NCI-H2029 treated with DMSO at 0.1 percent for 48 hours (cell line): ENCODE measurements at regions not wholly inside any gene's neighbourhood (a gene's known extent, or its start where the extent isn't known, plus 50 kb on each side); places are given as distances from the start of the nearest gene placed in this dataset.
"Not testable (repeated sequence)": the region's sequence is repeated elsewhere in the genome, so short reads cannot be mapped to it uniquely, and the experiment has no call there.

ENCODE experiments used
- DNase-seq: peaks from one replicate; lab custom pipeline; 2025; lab: John Stamatoyannopoulos, UW

DNA sequence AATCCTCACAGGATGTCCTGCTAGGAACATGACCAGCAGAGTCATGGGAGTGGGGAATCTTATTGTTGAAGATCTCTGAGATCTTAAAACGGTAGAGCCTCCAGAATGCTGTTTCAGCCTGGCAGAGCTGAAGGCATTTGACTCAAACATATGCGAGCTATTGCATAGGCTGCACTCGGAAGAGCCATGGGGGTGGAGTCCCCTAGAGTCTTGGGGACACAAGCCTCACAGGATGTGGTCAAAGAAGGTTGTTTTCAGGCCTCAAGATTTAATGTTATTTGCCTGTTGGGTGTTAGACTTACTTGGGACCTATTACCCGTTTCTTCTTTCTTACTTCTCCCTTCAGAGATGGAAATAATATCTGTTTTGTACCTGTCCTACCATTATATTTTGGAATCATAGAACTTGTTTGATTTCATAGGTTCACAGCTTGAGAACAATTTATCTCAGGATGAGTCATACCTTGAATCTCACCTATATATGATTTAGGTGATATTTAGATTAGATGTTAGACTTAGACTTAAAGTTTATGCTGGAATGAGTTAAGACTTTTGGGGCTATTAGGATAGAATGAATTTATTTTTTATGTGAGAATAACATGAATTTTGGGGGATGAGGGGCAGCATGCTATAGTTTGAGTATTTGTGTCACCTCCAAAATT lies 172.2 kb upstream of the ATP2B1 start:
- DNase-seq, result no peak

DNA sequence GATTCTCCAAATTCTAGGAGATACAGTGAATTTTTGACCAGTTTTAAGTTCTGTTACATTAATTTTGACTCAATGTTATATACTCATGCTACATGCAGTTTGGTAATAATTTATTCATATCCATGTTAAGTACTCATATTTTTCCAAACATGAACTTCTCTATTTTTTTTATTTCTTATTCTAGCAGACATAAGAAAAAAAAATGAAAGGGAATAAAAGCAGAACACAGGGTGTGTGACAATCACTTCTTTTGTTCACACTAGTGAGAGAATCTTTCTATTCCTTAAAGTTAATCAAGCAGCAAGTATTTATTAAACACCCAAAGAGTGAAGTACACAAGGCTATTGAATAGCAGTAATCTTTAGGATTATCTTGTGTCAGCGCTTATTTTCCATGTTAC lies 171.1 kb upstream of the ATP2B1 start:
- DNase-seq, result no peak

DNA sequence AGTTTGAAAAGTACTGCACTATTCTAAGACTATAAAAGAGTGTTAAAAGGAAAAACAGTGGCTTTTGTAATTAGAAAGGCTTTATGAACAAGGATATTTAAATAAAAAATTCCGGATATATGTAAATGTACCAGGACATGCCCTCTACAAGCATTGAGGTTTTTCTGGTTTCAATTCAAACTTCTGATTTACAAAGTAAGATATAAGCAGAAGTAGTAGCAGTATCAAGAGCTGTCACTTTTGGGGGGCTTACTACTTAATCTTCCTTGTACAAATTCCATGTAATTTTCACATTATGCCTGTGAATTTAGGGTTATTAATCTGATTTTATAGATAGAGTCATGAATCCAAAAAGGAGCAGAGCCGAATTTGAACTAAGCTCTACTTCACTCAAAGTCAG lies 170.3 kb upstream of the ATP2B1 start:
- no peak for DNase-seq

DNA sequence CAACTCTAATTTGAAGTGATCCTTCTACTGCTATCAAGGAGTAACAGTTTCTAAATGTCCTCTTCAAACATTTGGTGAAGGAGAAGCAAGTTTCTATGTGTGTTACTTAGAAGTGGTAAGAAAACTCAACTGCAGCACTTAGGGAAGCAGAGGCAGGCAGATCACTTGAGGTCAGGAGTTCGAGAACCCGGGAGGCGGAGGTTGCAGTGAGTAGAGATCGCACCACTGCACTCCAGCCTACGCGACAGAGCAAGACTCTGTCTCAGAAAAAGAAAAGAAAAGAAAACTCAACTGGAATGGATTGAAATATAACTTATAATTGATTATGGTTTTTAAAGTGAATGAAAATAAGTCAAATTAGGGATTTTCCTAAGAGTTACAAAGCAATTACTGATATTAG lies 169.7 kb upstream of the ATP2B1 start:
- no peak for DNase-seq

DNA sequence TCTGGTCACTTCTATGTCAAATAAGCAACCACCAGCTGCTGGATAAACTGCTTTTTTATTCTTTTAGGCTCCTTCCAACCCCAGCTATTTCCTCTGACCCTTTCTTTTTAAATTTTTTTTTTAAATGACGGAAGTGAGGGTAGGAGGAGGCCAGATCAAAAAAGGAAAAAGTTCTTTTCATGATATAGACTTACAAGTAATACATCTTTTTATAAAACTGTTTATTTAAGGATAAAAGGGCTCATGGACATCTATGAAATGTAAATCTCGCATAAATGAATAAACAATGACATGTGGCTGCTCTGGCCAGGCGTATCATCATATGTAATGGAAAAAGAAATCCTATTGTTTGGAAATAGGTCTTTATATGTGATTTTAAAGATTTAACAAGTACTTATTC lies 169.0 kb upstream of the ATP2B1 start:
- DNase-seq, result no peak

DNA sequence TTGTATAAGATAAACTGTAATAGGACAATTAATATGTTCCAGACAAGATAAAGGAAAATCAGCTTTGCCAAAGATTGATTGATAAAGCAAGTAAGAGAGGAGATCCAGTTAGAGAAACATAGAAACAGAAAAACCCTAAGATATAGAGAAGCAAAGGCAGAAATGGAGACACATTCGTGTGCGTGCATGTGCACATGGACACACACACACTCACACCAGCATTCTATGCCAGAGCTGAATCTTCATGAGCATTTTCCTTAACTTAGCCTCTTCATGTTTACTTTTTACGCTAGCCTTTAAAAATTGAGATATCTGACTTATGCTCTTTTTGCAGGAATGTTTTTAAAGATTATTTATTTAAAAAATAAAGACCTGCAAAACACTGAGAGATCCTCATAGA lies 168.5 kb upstream of the ATP2B1 start:
- no peak for DNase-seq

DNA sequence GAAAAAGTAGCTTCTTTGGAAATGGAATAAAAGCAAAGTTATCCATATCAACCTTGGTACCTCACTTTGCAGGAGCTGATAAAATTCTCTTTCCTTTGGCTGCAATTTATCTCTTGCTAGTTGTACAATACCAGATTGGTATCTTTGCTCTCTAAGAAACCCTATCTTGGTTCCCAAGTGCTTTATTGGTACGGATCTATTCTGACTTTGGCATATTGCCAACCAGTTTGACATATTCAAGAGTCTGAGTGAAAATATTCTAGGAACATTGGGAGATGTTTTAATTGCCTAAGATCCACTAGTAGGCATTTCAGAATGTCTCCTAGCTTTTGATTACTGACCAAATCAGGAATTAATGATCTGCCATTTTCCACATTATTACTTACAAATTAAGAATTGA lies 167.2 kb upstream of the ATP2B1 start:
- DNase-seq, result no peak

DNA sequence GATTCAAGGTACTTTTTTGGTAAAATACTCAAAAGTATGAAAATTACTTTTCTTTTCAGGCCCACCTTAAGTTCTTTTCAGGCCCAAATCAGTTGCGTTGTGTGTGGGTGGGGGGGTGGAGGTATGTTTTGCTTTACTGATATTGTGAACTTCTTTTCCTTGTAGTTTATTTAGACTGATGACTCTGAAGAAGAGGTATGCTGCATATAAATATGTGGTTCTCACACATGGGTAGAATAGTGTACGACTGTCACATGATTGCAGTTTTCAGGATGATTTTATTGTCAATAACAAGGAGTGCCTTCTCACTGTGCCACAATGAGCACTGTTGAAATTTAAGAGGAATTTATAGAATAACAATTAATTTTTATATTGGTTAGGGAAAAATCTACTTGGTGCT lies 166.6 kb upstream of the ATP2B1 start:
- DNase-seq, result no peak

DNA sequence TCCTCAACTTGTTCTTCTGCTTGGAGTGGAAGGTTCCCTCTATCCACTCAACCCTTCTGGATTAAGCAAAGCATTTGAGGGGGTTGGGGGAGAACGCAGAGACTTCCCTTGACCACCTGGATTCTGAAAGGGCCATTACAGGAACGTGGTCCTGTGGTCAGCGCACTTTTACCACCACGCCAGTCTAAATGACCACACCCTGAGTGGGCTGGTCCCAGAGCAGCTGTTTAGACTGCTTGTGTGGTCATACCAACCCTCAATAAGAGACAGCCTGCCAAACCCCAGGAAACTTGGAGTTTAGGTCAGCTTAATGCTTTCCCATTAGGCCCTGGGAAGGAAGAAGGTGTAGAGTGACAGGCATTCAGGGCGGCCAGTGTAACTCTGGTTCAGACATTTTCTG lies 165.5 kb upstream of the ATP2B1 start:
- no peak for DNase-seq

DNA sequence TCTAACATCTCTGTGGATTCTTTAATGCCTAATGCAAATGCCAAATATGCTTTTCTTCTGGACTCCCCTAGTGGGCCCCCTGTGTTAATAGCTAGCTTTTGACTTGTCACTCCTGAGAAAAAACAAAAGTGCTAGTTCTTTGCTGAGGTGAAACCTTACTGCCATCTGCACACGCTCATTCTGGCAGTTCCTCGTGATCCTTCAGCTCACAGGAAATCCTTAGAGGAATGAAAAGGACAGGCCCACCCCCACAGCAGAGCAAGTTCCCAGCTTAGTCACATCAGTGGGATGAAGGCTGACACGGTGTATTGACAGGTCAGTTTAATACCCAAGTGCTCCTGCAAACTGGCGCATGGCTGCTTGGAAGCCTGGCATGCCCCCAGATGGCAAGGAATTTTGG lies 165.1 kb upstream of the ATP2B1 start:
- no peak for DNase-seq

DNA sequence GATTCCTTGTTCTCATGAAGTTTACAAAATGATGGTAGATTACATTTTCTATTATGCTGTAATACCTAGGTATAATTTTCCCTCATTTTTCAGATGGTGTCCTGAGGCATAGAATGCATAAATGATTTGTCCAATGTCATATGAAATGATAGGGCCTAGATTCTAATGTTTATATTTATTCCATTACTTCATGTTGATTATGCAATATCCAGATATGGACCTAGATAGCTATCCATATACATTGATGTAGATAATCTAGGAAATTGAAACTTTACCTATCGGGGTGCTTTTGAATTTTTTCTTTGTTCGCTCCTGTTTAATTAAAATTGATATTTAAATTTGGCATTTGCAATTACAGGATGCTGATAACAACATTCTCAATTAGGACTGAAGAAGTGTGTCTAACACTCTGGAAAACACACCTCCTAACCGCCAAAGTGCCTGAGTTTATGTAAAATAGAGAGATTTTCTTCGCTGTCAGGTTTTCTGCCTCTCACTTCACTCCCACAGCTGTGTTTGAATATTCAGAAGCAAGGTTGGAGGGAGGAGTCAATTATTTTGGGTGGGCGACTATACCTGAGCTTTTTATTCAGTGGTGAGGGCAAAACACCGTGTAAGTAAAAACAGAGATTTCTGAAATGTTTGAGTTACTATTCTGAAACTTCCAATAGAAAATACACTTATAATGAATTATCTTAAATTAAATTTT lies 164.4 kb upstream of the ATP2B1 start:
- DNase-seq, result no peak

DNA sequence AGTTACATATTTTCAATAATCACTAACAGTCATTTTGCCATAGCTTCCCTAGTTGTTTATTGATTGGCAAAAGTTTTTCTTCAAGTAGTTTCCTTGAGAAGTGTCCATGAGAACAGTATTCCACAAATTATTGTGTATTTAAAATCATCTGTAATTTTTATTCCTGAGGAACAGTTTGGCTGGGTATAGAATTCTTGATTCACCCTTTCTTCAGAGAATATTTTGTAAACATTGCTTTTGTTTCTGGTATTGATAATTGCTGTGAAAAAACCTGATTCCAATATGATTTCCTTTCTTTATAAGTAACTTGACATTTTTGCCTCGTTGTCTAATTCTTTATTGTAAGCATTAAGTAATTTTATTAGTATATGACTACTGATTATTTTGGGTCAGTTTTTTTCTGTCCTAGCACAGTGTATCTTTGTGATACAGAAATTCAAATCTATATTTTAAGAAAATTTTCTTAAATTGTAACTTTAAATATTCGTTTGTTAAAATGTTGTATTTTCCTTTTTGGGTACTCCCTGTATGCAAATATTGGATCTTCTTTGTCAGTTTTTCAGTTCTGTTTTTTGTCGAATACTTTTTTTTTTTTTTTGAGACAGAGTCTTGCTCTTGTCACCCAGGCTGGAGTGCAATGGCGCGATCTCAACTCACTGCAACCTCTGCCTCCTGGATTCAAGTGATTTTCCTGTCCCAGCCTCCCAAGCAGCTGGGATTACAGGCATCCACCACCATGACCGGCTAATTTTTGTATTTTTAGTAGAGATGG lies 162.0 kb upstream of the ATP2B1 start:
- no peak for DNase-seq

DNA sequence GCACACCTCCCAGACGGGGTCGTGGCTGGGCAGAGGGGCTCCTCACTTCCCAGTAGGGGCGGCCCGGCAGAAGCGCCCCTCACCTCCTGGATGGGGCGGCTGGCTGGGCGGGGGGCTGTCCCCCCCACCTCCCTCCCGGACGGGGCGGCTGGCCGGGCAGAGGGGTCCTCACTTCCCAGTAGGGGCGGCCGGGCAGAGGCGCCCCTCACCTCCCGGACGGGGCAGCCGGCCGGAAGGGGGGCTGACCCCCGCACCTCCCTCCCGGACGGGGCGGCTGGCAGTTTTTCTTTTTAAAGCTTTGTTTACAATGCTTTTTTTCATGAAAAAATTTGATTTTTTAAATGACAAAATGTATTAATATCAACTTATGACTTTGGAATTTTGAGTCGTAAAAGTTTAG lies 159.0 kb upstream of the ATP2B1 start:
- not testable (repeated sequence) for DNase-seq

DNA sequence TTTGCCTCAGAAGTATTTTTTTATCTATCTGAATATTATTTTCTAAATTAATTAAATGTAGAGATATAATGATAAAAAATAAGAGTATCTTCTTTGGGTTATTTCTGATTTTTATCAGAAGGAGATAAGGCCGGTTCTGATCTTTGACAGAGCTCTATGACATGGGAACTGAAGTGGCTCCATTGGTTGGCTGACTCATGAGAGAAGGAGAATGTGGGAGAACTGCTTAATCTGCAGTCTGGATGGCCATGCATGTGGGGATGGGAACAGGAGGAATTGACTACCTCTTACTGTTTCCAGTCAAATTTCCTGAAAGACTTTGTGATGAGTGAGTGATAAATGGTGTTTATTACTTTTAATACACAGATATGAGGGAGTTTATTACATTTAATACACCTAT lies 155.8 kb upstream of the ATP2B1 start:
- DNase-seq, result no peak

DNA sequence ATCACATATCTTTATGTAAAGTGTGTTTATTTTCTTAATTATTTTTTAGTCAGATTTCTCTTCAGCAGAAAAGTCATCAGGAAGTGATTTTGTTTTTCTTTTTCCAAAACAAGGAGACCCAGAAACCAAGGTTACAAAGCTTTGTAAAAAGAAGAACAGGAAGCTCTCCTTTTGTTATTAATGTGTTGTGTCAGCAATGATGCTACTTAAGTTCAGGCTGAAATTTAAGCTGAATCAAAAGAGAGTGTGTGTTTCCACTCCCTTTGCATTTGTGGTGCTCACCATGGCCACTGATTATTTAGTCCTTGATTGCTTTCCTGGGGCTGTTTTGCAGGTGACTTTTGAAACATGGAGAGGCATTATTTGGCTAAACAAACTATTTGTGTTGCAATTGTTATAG lies 155.3 kb upstream of the ATP2B1 start:
- no peak for DNase-seq

DNA sequence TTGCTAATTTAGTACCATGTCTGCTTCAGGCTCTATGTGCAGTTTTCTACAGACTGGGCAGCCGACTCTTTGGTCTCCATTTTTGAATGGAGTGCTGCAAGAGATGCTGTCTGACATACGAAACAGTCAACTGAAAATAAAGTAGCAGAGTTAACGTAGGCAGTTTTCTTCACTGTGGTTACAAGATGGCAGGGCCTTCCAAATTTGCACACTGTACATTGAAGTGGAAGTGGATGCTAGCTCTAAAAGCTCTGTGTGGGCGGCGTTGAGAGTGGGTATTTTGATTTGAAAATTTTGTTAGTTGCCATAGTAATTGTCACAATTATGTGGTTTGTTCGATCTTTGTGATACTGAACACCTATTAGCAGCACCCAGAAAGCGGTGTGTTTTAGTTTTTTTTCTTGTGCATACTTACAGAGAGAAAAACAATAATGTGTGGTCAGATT lies 154.9 kb upstream of the ATP2B1 start:
- DNase-seq, result no peak

DNA sequence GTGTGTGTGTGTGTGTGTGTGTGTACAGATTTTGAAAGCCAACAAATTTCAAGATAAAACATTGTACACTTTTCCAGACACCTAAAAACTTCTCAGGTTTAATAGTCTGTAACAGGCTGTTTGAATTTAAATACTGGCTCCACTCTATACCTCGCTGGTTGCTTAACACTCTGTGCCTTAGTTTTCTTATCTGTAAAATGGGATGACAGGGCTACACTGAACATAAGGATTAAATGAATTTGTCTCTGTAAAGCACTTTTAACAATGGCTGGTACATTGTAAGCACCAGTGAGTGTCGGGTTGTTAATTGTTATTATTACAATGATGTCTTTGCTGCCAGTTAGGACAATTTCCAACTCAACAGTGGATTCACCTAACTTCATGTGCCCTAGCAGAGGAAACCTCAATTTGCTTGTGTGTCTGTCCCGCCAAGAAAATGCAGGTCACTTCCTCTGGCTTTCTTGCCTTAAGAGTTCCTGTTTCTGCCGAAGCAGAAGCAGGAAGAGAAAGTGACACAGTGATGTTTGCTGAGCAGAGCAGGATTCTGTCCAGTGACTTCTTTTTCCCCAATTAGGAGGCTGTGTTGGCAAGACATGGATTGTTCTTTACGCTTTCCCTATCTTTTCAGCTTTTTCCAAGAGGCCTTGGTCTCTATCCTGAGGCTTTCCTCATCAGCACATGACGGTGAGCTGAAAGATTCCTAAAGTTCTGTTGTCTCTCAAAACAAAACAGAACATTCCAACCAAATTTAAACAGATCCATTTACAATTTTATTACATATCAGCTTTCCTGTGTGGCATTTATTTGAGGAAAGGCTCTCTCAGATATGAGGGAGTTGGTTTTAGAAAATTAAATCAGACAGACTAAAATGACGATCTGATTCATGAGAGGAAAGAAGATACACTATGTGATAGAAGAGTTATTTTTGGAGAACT lies 154.1 kb upstream of the ATP2B1 start:
- no peak for DNase-seq

DNA sequence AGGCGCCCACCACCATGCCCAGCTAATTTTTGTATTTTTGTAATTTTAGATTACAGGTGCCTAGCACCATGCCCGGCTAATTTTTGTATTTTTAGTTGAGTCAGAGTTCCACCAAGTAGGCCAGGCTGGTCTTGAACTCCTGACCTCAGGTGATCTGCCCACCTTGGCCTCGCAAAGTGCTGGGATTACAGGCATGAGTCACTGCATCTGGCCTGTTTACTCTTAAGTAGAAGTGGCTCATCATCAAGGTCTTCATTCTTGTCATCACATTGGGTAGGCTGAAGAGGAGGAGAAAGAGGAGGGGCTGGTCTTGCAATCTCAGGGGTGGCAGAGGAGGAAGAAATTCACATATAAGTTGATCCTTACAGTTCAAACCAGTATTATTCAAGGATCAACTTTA lies 152.4 kb upstream of the ATP2B1 start:
- DNase-seq, result no peak

DNA sequence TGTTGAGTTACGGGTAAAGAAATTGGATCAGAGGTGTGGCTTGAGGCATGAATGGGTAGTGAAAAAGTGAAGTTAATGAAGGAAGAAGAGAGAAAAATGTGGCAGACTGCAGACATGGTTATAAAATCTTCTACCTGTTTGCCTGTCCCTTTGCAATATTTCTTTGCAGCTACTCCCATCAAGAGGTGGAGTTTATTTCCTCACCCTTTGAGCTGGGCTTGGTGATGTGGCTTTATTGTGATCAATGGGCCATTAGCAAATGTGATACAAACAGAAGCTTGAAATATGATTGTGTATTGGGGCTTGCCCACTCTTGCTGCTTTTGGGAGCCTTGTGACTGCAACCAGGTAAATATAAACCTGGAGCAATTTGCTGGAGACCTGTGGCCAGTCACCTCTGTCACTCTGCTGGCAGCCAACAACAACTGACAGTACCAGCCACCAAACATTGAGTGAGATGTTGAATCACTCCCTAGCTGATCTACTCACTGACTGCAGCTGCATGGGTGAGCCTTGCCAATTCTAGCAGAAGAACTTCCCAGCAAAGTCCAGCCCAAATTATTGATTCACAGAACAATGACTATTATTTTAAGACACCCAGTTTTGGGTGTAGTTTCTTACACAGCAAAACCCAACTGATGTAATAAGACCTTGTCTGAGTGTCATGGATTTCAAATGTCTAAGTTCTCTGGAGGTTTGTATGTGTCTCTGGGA lies 151.0 kb upstream of the ATP2B1 start:
- no peak for DNase-seq

DNA sequence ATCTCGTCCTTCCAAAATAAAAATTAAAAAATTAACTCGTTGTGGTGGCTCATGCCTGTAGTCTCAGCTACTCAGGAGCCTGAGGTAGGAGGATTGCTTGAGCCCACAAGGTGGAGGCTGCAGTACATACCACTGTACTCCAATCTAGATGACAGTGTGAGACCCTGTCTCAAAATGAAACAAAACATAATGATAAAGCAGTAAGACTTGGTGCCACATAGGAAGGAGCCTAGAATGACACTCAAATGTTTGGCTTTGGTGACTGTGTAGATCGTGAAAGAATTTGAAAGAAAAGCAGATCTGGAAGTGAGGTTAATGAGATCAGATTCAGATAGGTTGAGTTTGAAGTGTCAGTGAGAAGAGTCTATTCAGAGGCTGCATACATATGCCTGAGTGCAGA lies 150.1 kb upstream of the ATP2B1 start:
- DNase-seq, result no peak

DNA sequence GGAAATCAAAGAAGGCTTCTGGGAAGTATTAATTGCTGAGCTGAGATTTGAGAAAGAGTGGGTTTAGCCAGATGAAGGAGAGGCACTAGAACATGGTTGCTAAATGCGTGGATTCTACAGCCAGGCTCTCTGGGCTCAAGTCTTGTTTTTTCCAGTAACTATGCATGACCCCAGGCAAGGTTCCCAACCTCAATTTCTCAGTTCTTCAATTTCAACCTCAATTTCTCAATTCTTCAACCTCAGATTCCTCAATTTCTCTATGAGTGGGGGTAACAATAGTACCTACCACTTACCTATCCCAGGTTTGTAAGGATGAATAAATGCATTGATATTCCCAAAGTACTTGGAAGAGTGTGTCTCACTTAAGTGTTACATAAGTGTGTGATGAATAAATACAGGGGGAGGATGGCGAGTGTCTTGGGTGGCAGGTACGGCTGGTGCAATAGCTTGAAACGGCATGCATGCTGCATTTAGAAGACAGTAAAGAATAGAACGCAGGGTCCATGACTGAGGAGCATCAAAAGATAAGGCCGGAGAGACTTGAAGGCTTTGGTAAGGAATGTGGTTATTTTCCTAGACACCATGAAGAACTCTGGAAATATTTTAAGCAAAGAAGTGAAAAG lies 149.1 kb upstream of the ATP2B1 start:
- no peak for DNase-seq
